Endothelial cell of umbilical vein (primary cell): ENCODE measurements at regions not wholly inside any gene's neighbourhood (a gene's known extent, or its start where the extent isn't known, plus 50 kb on each side); places are given as distances from the start of the nearest gene placed in this dataset.

Experiments used
- CTCF ChIP-seq, 2 donors: IDR thresholded peaks; 1 replicate in 1 of 2; 2 replicates in 1 of 2; pipeline ENCODE4 v1.5.1; 2011; ENCODE audit warnings: low read length in 2 of 2, mild to moderate bottlenecking in 2 of 2, moderate library complexity in 2 of 2, control low read depth in 1 of 2, inconsistent platforms in 1 of 2, low read depth in 1 of 2; ENCODE audit not compliant: insufficient read depth in 1 of 2; ENCODE audit errors: extremely low read depth in 1 of 2
- EZH2 ChIP-seq: IDR thresholded peaks from 2 replicates; pipeline ENCODE4 v1.6.1; 2012; ENCODE audit warnings: borderline replicate concordance, low read depth, mild to moderate bottlenecking, moderate library complexity, low read length, inconsistent platforms; ENCODE audit not compliant: severe bottlenecking
- FOS ChIP-seq: IDR thresholded peaks from 2 replicates; pipeline ENCODE4 v1.6.1; 2011; ENCODE audit warnings: mild to moderate bottlenecking, low read length, moderate library complexity, borderline replicate concordance; ENCODE audit not compliant: insufficient read depth
- JUN ChIP-seq: IDR thresholded peaks from 2 replicates; pipeline ENCODE4 v1.6.1; 2011; ENCODE audit warnings: borderline replicate concordance, low read depth; ENCODE audit not compliant: insufficient read length, insufficient read depth
- MAX ChIP-seq: IDR thresholded peaks from 2 replicates; pipeline ENCODE4 v1.6.1; 2011; ENCODE audit not compliant: insufficient read depth, insufficient read length
- POLR2A ChIP-seq: IDR thresholded peaks from 2 replicates; pipeline ENCODE4 v1.6.1; 2012; ENCODE audit warnings: low read depth, mild to moderate bottlenecking, control low read depth, low read length

- TF ChIP-seq CTCF (IDR thresholded peaks at IDR 0.05; ENCODE audit: extremely low read depth in 1 of 2, insufficient read depth in 1 of 2, low read depth in 1 of 2, low read length in 2 of 2) (no peak), POLR2A (no peak), EZH2 (no peak), JUN (no peak), FOS (no peak), MAX (no peak)
Measured at GRCh38 chr5:53364061-53364460, 116.4 kb upstream of the FST start.
